Stimulated activated CD4-positive, alpha-beta T cell treated with anti-CD3 and anti-CD28 coated beads, Interleukin-1b, Interleukin-23, amount 100 ng/mL, for 48 hours (primary cell): ENCODE measurements at regions not wholly inside any gene's neighbourhood (a gene's known extent, or its start where the extent isn't known, plus 50 kb on each side); places are given as distances from the start of the nearest gene placed in this dataset.
"Not testable (repeated sequence)": the region's sequence is repeated elsewhere in the genome, so short reads cannot be mapped to it uniquely, and the experiment has no call there.

Experiments used
- DNase-seq: peaks from one replicate; pipeline ENCODE4 v3.0.0-alpha.2; 2020

DNA sequence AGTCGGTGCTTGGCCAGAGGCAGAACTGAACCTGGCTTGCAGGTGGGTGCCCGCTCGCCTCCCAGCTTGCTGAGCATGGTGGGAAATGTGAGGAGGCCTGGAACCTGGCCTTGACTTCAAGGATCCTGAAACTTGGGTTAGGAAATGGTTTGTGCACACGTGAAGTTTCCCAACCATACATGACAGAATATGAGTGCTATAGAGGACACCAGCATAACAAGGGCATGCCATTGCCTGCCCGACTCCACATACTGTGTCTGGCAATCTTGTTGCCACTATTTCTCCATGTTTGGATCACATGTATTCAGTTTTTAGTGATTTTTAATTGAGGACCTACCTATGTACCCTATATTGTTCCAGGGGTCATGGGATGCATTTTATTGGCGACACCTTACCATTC is 177.6 kb upstream of the ANKRD55 start:
- DNase-seq, result no peak

DNA sequence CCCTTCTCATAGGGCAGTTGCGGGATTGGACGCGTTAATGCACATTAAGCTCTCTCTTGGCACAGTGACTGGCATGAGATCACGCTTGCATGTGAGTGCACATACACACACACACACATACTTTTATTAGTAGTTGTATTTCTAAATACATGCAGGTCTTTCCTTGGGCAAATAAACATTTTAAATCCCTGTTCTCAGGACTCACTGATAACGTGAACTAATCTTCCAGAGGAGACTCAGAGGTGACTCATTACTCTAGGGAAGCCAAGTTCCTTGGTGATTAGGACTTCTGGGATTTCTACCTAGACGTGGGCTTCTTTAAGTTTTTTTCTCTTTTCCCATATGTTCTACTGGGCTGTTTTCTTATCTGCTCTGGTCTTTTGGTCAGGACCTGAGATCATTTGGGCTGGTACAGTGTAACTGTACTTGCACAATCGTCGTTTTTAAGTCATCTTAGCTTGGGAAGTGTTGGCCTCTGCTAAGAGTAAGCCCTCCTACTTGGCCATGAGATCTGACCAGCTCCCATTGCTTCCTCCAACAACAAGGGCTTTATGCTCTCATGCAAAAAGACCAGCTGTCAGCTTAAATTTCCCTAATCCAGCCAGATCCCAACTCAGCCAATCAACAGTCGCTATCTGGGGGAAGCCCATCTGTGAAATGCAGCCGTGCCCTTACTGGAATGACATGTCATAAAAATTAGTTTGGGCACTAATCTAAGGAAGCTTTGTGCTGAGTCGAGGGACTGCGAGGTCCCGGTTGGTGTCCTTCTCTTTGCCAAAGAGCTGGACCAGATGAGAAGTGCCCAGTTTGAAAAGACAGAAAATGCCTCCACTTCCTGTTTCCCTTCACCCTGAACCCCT is 176.4 kb upstream of the ANKRD55 start:
- no peak for DNase-seq

DNA sequence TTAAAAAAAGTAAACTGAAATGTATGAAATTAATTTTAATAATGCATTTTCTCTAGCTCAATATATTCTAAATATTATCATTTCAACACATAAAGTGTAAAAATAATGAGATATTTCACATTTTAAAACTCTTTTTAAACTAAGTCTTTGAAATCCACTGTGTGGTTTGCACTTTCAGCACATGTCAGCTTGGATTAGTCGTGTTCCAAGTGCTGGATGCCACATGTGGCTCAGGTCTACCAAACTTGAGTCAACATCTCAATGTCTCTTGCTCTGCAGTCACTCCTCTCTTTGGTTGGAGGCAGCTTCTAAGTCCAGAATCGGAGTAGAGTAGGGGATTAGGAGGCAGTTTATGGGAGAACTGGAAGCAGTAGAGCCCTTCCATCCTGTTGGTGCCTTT is 173.7 kb upstream of the ANKRD55 start:
- DNase-seq, result no peak

- DNase-seq, result no peak
Observed at GRCh38 chr5:56406221-56406620, 173.1 kb upstream of the ANKRD55 start.

DNA sequence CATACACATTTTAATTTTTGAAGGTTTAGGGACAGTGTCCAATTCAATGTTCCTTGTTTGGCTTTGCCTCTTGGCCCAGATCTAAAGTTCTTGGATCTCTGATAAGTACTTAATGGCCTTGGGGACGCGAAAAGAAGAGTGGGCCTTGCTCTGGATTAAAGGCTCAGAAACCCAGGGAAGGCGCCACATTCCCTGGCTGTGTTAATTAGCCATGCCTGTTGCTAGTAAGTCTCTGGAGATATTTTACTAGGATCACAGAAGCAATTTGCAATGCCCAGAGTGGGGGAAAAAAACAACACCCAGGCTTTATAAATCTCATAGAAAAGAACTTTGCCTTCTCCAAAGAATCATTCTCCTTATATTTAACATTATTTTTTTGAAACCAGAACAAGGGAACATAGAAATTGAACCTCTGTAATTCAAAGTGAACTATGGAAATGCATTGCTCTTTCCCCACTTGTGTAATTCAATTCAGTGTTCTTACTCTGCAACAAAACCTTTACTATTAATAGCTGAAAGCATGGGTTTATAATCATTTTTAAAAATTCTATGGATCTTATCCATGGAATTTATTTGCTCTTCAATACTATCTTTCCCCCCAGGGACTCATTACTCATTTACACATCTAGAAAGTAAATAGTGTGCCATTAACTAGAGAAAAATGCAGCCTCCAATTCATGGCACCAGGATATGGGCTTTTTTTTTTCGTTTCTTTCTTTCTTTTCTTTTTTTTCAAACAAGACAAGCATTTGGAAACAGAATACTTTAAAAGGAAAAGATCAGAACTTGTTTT is 172.2 kb upstream of the ANKRD55 start:
- no peak for DNase-seq

- no peak for DNase-seq
Observed at GRCh38 chr5:56402266-56403220, 169.4 kb upstream of the ANKRD55 start.

- DNase-seq, result not testable (repeated sequence)
Observed at GRCh38 chr5:56397796-56398195, 164.7 kb upstream of the ANKRD55 start.

DNA sequence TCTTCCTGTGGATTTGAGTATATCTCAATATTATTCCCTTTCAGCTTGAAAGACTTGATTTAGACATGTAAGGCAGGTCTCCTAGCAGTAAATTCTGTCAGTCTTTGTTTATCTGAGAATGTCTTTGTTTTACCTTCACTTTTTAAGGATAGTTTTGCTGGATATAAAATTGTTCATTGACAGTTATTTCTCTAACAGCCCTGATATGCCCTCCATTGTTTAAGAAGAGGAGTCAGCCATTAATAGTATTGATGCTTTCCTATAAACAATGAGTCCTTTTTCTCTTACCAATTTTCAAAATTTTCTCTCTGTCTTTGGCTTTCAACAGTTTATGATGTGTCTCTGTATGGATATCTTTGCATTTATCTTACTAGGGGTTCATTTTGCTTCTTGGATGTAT is 163.5 kb upstream of the ANKRD55 start:
- DNase-seq, result no peak

DNA sequence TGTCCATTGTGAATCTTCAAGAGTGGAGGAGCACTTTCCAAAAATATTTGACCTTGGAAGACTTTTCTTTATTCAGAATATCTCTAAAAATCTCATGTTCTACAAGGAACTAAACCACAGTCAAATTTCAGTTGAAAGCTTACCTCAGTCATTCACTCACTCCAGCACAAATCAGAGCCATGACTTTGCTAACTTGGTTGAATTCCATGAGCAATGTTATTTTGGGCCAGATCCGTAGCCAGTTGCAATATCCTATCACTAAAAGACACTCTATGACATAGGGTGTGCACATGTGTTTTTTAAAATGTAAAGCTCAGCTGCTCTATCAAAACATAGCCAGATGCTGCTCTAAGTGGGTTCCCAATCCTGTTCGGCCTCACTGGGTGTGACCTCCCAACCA is 156.1 kb upstream of the ANKRD55 start:
- no peak for DNase-seq

DNA sequence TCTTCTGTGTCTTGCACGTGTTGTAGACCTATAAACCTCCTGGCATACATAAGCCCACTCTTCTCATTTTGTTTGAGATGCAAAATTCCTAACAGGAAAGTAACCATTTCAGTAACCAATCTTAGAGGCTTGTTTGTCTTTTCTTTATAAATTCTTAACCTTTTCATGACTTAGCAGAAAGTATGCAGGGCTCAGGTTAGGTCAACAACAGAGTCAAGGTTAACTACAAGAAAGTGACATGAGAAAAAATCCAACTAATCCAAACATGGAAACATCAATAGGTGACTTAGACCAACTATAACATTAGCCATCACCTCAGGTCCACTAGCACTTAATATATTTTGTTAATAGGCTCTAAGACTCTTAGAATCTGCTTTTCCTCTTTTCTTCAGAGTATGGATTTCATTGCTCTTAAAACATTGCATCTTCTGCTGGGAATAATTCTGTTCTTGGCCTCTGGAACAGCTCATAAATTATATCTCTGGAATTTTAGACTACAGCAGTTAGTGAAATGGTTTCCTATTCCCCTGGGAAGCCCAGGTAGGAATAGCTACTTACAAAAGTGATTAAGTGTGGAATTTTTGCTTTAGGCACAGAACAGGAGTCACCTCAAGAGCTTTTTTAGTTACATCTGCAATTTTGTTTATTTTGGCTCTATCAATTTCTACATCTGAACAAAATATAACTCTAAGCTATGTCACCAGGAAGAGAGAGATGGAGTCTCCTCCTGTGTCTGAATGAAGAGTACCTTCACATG is 155.3 kb upstream of the ANKRD55 start:
- DNase-seq, result no peak

DNA sequence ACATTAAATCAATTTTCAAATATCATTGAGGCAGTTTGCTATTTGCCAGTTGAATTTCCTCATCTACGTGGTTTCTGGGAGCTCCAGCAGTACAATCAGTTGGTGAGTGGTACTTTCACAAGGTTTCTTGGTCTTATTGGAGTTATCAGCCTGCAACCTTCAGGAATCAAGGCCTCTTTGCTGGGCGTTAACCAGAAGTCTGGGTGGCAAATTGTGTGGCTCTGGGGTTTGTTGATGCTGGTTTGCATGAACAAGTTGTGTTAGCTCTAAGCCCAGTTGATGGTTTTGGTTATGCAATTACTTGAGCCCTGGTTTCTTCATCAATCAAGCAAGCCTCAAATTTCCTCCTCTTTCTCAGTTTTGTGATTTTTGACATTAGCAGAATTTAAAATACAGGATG is 152.9 kb upstream of the ANKRD55 start:
- no peak for DNase-seq

DNA sequence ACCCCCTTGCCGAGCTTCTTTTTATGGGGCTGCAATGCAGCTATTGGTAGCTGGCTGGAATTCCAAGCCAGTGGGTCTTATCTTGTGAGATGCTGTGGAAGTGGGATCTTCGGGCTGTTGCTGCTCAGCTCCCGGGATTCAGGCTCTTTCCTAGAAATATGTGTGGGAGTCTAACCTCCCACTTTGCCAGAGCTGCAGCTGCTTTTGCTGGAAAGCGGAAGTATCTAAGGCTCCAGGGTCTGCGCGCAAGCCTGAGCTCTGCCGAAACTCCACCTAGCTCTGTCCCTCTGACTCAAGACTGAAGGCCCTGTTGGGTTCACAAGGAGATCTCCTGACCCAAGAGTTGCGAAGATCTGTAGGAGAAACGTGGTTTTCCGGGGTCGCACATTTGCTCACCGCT is 151.1 kb upstream of the ANKRD55 start:
- DNase-seq, result no peak

GRCh38 chr5:56383761-56384160 is 150.6 kb upstream of the ANKRD55 start:
- DNase-seq, result no peak

- DNase-seq, result no peak
Observed at GRCh38 chr5:56382896-56383295, 149.8 kb upstream of the ANKRD55 start.

DNA sequence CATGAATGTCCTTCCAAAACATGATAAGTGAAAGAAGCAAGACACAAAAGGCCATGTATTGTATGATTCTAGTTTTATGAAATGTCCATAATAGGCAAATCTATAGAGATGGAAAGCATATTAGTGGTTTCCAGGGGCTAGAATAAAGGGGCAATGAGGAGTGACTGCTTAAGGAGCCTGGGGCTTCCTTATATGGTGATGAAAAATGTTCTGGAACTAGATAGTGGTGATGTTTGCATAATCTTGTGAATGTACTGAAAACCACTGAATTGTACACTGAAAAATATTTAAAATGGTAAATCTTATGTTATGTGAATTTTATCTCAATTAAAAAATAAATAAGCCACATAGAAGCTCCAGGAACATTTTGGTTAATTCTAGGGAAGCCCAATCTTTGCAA is 144.4 kb upstream of the ANKRD55 start:
- no peak for DNase-seq

DNA sequence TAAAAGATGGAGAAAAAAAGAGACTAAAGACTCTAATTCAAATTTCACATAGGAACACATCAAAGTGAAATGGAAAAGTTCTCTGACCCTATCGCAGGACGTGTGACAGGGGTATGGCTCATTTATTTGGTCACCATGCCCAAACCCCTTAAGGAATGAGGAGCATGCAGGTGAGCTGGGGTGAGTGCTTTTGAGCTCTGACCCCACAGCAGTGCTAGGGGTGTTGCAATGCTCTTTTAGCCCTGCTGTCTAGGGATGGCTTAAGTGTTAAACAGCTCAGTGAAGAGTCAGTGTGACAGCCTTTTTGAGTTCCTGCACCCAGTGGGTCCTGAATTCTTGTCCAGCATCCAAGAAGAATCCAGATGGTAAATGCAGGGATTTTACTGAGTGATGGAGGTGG is 143.0 kb upstream of the ANKRD55 start:
- DNase-seq, result no peak

DNA sequence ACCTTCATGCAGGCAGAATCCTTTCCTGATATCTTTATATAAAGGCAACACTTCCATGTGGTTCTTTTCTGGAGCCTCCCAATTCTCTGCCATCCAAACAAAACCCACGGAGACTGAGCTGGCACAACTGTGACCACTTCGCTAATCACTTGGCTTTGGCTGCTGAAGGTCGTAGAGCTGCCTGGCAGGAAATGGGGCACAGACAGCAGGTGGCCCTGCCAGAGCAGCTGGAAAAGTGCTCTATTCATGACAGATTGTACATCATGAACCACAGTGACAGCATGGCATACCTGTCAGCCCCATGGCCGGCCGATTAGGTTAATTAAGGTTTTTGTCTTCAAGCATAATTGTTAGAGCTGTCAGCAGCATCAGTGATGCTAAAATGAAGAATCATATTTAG is 141.9 kb upstream of the ANKRD55 start:
- DNase-seq, result no peak

DNA sequence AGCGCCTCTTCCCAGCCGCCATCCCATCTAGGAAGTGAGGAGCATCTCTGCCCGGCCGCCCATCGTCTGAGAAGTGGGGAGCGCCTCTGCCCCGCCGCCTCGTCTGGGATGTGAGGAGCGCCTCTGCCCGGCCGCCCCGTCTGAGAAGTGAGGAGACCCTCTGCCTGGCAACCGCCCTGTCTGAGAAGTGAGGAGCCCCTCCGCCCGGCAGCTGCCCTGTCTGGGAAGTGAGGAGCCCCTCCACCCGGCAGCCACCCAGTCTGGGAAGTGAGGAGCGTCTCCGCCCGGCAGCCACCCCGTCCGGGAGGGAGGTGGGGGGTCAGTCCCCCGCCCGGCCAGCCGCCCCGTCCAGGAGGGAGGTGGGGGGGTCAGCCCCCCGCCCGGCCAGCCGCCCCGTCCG is 139.4 kb upstream of the ANKRD55 start:
- DNase-seq, result not testable (repeated sequence)

DNA sequence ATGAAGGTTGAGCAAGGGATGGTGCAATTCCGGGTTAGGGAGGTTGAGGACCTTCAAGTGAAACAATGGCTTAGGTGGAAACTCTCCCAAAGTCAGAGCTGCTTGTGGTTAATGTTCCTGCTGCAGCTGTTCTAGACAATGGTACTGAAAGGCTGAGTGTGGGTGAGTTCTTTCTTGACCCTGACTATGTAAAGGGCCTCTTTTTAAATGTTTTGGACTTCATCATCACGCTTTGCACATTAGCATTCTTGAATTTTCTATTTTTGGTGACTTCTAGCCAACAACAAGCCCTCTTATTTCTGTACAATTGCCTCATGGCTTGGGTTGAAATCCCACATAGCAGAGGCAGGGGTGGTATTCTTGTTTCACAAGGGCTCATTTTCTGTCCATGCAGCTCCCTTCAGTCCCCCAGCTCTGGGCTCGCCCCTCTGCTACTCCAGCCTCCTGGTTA is 136.3 kb upstream of the ANKRD55 start:
- DNase-seq, result no peak

- DNase-seq, result no peak
Observed at GRCh38 chr5:56367748-56368147, 134.6 kb upstream of the ANKRD55 start.

DNA sequence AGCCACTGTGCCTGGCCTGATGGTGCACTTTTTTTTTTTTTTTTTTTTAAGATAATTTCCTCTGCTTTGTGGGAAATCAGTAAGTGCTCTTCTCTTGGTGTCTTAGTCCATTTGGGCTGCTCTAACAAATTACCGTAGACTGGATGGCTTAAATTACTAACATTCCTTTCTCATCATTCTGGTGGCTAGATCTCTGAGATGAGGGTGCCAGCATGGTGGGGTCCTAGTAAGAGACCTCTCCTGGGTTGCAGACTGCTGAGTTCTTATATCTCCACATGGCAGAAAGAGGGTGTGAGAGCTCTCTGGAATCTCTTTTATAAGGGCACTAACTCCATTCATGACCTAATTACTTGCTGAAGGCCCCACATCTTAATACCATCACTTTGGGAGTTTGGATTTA is 133.9 kb upstream of the ANKRD55 start:
- DNase-seq, result no peak

- DNase-seq, result no peak
Observed at GRCh38 chr5:56361398-56361797, 128.3 kb upstream of the ANKRD55 start.
